Caki2 (cell line): ENCODE measurements at regions not wholly inside any gene's neighbourhood (a gene's known extent, or its start where the extent isn't known, plus 50 kb on each side); places are given as distances from the start of the nearest gene placed in this dataset.
"Not testable (repeated sequence)": the region's sequence is repeated elsewhere in the genome, so short reads cannot be mapped to it uniquely, and the experiment has no call there.

Experiments used
- DNase-seq: peaks from one replicate; pipeline ENCODE4 v3.0.0-alpha.2; 2015; ENCODE audit warnings: low read depth
- in situ Hi-C: cut with HindIII; loops from 2 replicates; pipeline ENCODE4 v1.10.0; 2016; ENCODE audit warnings: low sequenced_read_pairs, low pct_unique_long_range_greater_than_20kb, mixed read lengths

GRCh38 chr5:123950701-123951581, 439.0 kb downstream of the CSNK1G3 start:
- in situ Hi-C loops: no loop called here
- no peak for DNase-seq

GRCh38 chr5:123949807-123950340, 437.9 kb downstream of the CSNK1G3 start:
- in situ Hi-C loops: no loop called here

GRCh38 chr5:123949043-123949804, 437.2 kb downstream of the CSNK1G3 start:
- in situ Hi-C loops: no loop called here
- no peak for DNase-seq

More at GRCh38 chr5:123949807-123950340, 437.9 kb downstream of the CSNK1G3 start:
- no peak for DNase-seq

- in situ Hi-C loops: no loop called here
Measured at GRCh38 chr5:123947797-123948196, 435.8 kb downstream of the CSNK1G3 start.

GRCh38 chr5:123945548-123945947, 433.6 kb downstream of the CSNK1G3 start:
- in situ Hi-C loops: no loop called here
- no peak for DNase-seq

More at GRCh38 chr5:123947797-123948196, 435.8 kb downstream of the CSNK1G3 start:
- DNase-seq: no peak

- in situ Hi-C loops: no loop called here
- DNase-seq: no peak
Measured at GRCh38 chr5:123943151-123943550, 431.2 kb downstream of the CSNK1G3 start.

- no peak for DNase-seq
- in situ Hi-C loops: no loop called here
Measured at GRCh38 chr5:123940416-123940815, 428.4 kb downstream of the CSNK1G3 start.

- in situ Hi-C loops: no loop called here
- peak; percentile 44 for DNase-seq
Measured at GRCh38 chr5:123937230-123937629, 425.3 kb downstream of the CSNK1G3 start.

- in situ Hi-C loops: no loop called here
Measured at GRCh38 chr5:123936548-123936947, 424.6 kb downstream of the CSNK1G3 start.

GRCh38 chr5:123933812-123934211, 421.8 kb downstream of the CSNK1G3 start:
- in situ Hi-C loops, DNase-seq: not testable (repeated sequence)

More at GRCh38 chr5:123936548-123936947, 424.6 kb downstream of the CSNK1G3 start:
- DNase-seq: no peak

- no peak for DNase-seq
- in situ Hi-C loops: no loop called here
Measured at GRCh38 chr5:123929055-123929474, 417.1 kb downstream of the CSNK1G3 start.

GRCh38 chr5:123928401-123928800, 416.4 kb downstream of the CSNK1G3 start:
- in situ Hi-C loops: no loop called here
- DNase-seq: no peak

- no peak for DNase-seq
- in situ Hi-C loops: no loop called here
Measured at GRCh38 chr5:123921193-123921592, 409.2 kb downstream of the CSNK1G3 start.

- peak; percentile 59 for DNase-seq
- in situ Hi-C loops: no loop called here
Measured at GRCh38 chr5:123916345-123917121, 404.6 kb downstream of the CSNK1G3 start.

GRCh38 chr5:123914333-123914732, 402.4 kb downstream of the CSNK1G3 start:
- in situ Hi-C loops: no loop called here
- DNase-seq: no peak

- in situ Hi-C loops: no loop called here
- no peak for DNase-seq
Measured at GRCh38 chr5:123907349-123907748, 395.4 kb downstream of the CSNK1G3 start.

GRCh38 chr5:123906698-123907295, 394.8 kb downstream of the CSNK1G3 start:
- in situ Hi-C loops: no loop called here
- DNase-seq: no peak

- DNase-seq: no peak
- in situ Hi-C loops: no loop called here
Measured at GRCh38 chr5:123885081-123885480, 373.1 kb downstream of the CSNK1G3 start.
